ENCODE measurements at regions not wholly inside any gene's neighbourhood (a gene's known extent, or its start where the extent isn't known, plus 50 kb on each side); places are given as distances from the start of the nearest gene placed in this dataset.

DNA sequence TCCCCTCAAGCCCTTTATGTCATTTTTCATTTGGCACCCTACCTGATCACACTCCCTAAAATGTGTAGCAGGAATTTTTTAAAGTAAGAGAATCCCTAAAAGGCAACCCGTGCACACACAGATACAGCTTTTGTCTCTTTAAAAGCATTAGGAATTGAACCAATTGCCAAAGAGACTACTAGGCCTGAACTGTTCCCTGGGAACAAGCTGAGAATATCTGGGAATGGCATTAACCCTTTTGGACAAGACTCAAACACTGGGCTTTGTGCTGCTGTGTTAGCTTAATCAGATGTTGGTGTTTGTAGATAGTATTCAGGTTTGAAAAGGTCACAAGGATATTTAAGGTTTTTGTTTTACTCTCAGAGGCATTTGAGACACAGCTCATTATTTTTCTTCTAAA is 414.4 kb upstream of the PDZRN3 start:
- no peak overlapping the region for H3K4me2 ChIP-seq (ENCODE audit: low read length)
- H3K9ac ChIP-seq (ENCODE audit: low read length), result no peak overlapping the region
- H3K9me2 ChIP-seq (ENCODE audit: low read depth, low read length), result no peaks in the 10 kb centered on the region
- no peaks in the 10 kb centered on the region for H3K9me3 ChIP-seq (ENCODE audit: low read length)
- no peak for TF ChIP-seq CTCF (IDR thresholded peaks at IDR 0.05; ENCODE audit: low read length)
- TF ChIP-seq EZH2 (IDR thresholded peaks at IDR 0.05; ENCODE audit: borderline replicate concordance, low read length), result no peak
- no peak overlapping the region for H2AFZ ChIP-seq (ENCODE audit: low read length)
- H3K27ac ChIP-seq (ENCODE audit: low read depth, low read length, poor library complexity, severe bottlenecking), result no peak overlapping the region
- H3F3A ChIP-seq (ENCODE audit: insufficient read depth, low read length), result no peaks in the 10 kb centered on the region
- no peaks in the 10 kb centered on the region for H4K20me1 ChIP-seq (ENCODE audit: insufficient read depth, low read length)
- H3K36me3 ChIP-seq (ENCODE audit: insufficient read depth, low read length), result no peaks in the 10 kb centered on the region
- no peaks in the 10 kb centered on the region for H3K79me2 ChIP-seq (ENCODE audit: insufficient read depth, low read length)
- no peaks in the 10 kb centered on the region for H3K4me1 ChIP-seq (ENCODE audit: insufficient read depth, low read length, severe bottlenecking)
- H3K4me3 ChIP-seq (ENCODE audit: low read depth, low read length, poor library complexity, severe bottlenecking), result no peak overlapping the region
- no peaks in the 10 kb centered on the region for H3K27me3 ChIP-seq (ENCODE audit: insufficient read depth, low read length)

DNA sequence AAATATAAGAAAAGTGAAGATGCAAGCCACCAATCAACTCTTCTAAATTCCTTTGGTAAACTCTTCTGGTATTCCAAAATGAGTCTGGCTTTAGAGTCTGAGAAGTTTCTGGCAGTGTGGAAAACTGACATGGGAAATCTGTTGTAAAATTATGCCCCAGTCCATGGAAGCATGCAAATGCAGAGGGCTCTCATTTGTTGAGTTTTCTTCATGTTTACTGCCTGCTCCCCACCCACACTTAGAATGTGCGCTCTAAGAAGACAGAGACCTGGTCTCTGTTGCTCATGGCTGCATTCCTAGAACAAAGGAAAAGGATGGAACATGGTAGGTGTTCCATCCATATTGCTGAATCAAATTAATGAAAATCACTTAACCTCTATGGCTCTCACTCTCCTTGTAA is 411.8 kb upstream of the PDZRN3 start:
- H3K36me3 ChIP-seq (ENCODE audit: insufficient read depth, low read length), result no peaks in the 10 kb centered on the region

GRCh38 chr3:74036102-74036501 is 411.4 kb upstream of the PDZRN3 start:
- Histone ChIP-seq H3K9ac (ENCODE audit: low read length) (no peak overlapping the region), H3K27me3 (ENCODE audit: insufficient read depth, low read length) (no peaks in the 10 kb centered on the region), H3K4me2 (ENCODE audit: low read length) (no peak overlapping the region), H4K20me1 (ENCODE audit: insufficient read depth, low read length) (no peaks in the 10 kb centered on the region), H3K9me3 (ENCODE audit: low read length) (no peaks in the 10 kb centered on the region), H3K27ac (ENCODE audit: low read depth, low read length, poor library complexity, severe bottlenecking) (no peak overlapping the region), H3K36me3 (ENCODE audit: insufficient read depth, low read length) (no peaks in the 10 kb centered on the region), H3K4me3 (ENCODE audit: low read depth, low read length, poor library complexity, severe bottlenecking) (no peak overlapping the region), H3K4me1 (ENCODE audit: insufficient read depth, low read length, severe bottlenecking) (no peaks in the 10 kb centered on the region), H3F3A (ENCODE audit: insufficient read depth, low read length) (no peaks in the 10 kb centered on the region), H2AFZ (ENCODE audit: low read length) (no peak overlapping the region), H3K9me2 (ENCODE audit: low read depth, low read length) (no peaks in the 10 kb centered on the region), H3K79me2 (ENCODE audit: insufficient read depth, low read length) (no peaks in the 10 kb centered on the region)
- TF ChIP-seq EZH2 (IDR thresholded peaks at IDR 0.05; ENCODE audit: borderline replicate concordance, low read length) (no peak), CTCF (IDR thresholded peaks at IDR 0.05; ENCODE audit: low read length) (no peak)

More for the DNA sequence above, 411.8 kb upstream of the PDZRN3 start:
- no peaks in the 10 kb centered on the region for H3K9me3 ChIP-seq (ENCODE audit: low read length)
- H4K20me1 ChIP-seq (ENCODE audit: insufficient read depth, low read length), result no peaks in the 10 kb centered on the region
- no peak overlapping the region for H3K4me3 ChIP-seq (ENCODE audit: low read depth, low read length, poor library complexity, severe bottlenecking)
- no peak overlapping the region for H3K4me2 ChIP-seq (ENCODE audit: low read length)
- H3K27me3 ChIP-seq (ENCODE audit: insufficient read depth, low read length), result no peaks in the 10 kb centered on the region
- no peak overlapping the region for H3K27ac ChIP-seq (ENCODE audit: low read depth, low read length, poor library complexity, severe bottlenecking)
- no peaks in the 10 kb centered on the region for H3K79me2 ChIP-seq (ENCODE audit: insufficient read depth, low read length)
- no peak overlapping the region for H2AFZ ChIP-seq (ENCODE audit: low read length)
- no peak overlapping the region for H3K9ac ChIP-seq (ENCODE audit: low read length)
- no peaks in the 10 kb centered on the region for H3K4me1 ChIP-seq (ENCODE audit: insufficient read depth, low read length, severe bottlenecking)
- H3K9me2 ChIP-seq (ENCODE audit: low read depth, low read length), result no peaks in the 10 kb centered on the region
- H3F3A ChIP-seq (ENCODE audit: insufficient read depth, low read length), result no peaks in the 10 kb centered on the region
- TF ChIP-seq CTCF (IDR thresholded peaks at IDR 0.05; ENCODE audit: low read length) (no peak), EZH2 (IDR thresholded peaks at IDR 0.05; ENCODE audit: borderline replicate concordance, low read length) (no peak)
